ENCODE measurements at regions not wholly inside any gene's neighbourhood (a gene's known extent, or its start where the extent isn't known, plus 50 kb on each side); places are given as distances from the start of the nearest gene placed in this dataset.

GRCh38 chr2:2714408-2714807, 383.3 kb upstream of the MYT1L start:
- ATAC-seq (replicated peaks in 6 of 8) = no peak
- Histone ChIP-seq H3K27ac (no peak overlapping the region), H3K4me1 (replicated peaks in 1 of 2) (peaks cover 7 to 23% of the 10 kb centered on the region in 2 donors), H3K4me3 (no peak overlapping the region)
- in situ Hi-C loops (cut with MboI; ENCODE audit: low pct_unique_long_range_greater_than_20kb in 2 of 9, low sequenced_read_pairs in 9 of 9, unreplicated experiment in 9 of 9) = no loop called here
- WGBS, 10 experiments = 31 to 100% (median 88%) methylated on average over 1 to 7 of the region's 7 CpGs; no CpG with 5 or more reads in 2 of the 10 experiments

- peaks cover 30 to 41% of the 10 kb centered on the region in 2 donors for H3K4me1 ChIP-seq (replicated peaks in 1 of 2)
- H3K27ac ChIP-seq = peak overlapping the region in 1 of 2 donors; percentile 12
- in situ Hi-C loops (cut with MboI; ENCODE audit: low pct_unique_long_range_greater_than_20kb in 2 of 9, low sequenced_read_pairs in 9 of 9, unreplicated experiment in 9 of 9) = no loop called here
- no peak for ATAC-seq (replicated peaks in 6 of 8)
- no peak overlapping the region for H3K4me3 ChIP-seq
- whole genome bisulfite sequencing, 10 experiments = 25 to 100% (median 67%) methylated on average over 1 to 7 of the region's 12 CpGs; no CpG with 5 or more reads in 6 of the 10 experiments
Measured at GRCh38 chr2:2709431-2709770, 378.3 kb upstream of the MYT1L start.

GRCh38 chr2:2708575-2709430, 377.7 kb upstream of the MYT1L start:
- in situ Hi-C loops (cut with MboI; ENCODE audit: low pct_unique_long_range_greater_than_20kb in 2 of 9, low sequenced_read_pairs in 9 of 9, unreplicated experiment in 9 of 9) = no loop called here
- WGBS, 10 experiments = 7 to 100% (median 87%) methylated on average over 1 to 18 of the region's 37 CpGs; no CpG with 5 or more reads in 4 of the 10 experiments
- Histone ChIP-seq H3K4me1 (replicated peaks in 1 of 2) (peaks cover 35 to 47% of the 10 kb centered on the region in 2 donors), H3K27ac (peak overlapping the region; percentile 12 to 40), H3K4me3 (no peak overlapping the region)
- ATAC-seq (replicated peaks in 6 of 8) = peak in 1 of 8 experiments; percentile 22

- ATAC-seq (replicated peaks in 6 of 8) = peak in 5 of 8 experiments; percentile 72 to 79 (median 77)
- Histone ChIP-seq H3K4me1 (replicated peaks in 1 of 2) (peaks cover 35 to 52% of the 10 kb centered on the region in 2 donors), H3K27ac (peak overlapping the region; percentile 21 to 27), H3K4me3 (no peak overlapping the region)
- in situ Hi-C loops (cut with MboI; ENCODE audit: low pct_unique_long_range_greater_than_20kb in 2 of 9, low sequenced_read_pairs in 9 of 9, unreplicated experiment in 9 of 9) = no loop called here
- 7 to 69% (median 45%) methylated on average over 2 to 10 of the region's 19 CpGs; no CpG with 5 or more reads in 1 of the 10 experiments for WGBS, 10 experiments
Measured at GRCh38 chr2:2707206-2707991, 376.3 kb upstream of the MYT1L start.

GRCh38 chr2:2706306-2706705, 375.2 kb upstream of the MYT1L start:
- Histone ChIP-seq H3K4me1 (replicated peaks in 1 of 2) (peaks cover 41 to 60% of the 10 kb centered on the region in 2 donors), H3K27ac (no peak overlapping the region), H3K4me3 (no peak overlapping the region)
- in situ Hi-C loops (cut with MboI; ENCODE audit: low pct_unique_long_range_greater_than_20kb in 2 of 9, low sequenced_read_pairs in 9 of 9, unreplicated experiment in 9 of 9) = no loop called here
- 35 to 86% (median 83%) methylated on average over 1 to 5 of the region's 10 CpGs; no CpG with 5 or more reads in 7 of the 10 experiments for WGBS, 10 experiments
- ATAC-seq (replicated peaks in 6 of 8) = no peak

DNA sequence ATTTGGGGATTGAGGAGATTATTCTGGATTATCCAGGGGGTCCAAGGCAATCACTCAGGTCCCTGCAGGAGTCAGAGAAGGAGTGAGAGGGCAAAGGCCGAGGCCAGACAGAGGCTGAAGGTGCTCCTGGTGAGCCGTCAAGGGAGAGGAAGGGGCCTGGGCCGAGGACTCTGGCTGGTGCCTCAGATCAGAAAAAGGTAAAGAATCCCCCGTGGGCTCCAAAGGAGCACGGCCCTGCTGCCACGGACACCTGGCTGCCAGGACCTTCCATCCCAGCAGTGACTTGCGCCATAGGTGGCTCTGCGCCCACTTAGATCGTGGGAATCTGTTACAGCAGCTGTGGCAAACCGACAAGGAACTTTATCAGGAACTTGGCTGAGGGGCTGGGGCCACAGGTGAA, 374.8 kb upstream of the MYT1L start:
- 0 to 100% (median 97%) methylated on average over 1 to 7 of the region's 10 CpGs; no CpG with 5 or more reads in 6 of the 10 experiments for WGBS, 10 experiments
- in situ Hi-C loops (cut with MboI; ENCODE audit: low pct_unique_long_range_greater_than_20kb in 2 of 9, low sequenced_read_pairs in 9 of 9, unreplicated experiment in 9 of 9) = no loop called here
- H3K4me1 ChIP-seq (replicated peaks in 1 of 2) = peaks cover 46 to 65% of the 10 kb centered on the region in 2 donors
- H3K4me3 ChIP-seq = no peak overlapping the region
- no peak for ATAC-seq (replicated peaks in 6 of 8)
- H3K27ac ChIP-seq = no peak overlapping the region

- no peak overlapping the region for H3K4me3 ChIP-seq
- H3K27ac ChIP-seq = no peak overlapping the region
- peaks cover 57 to 75% of the 10 kb centered on the region in 2 donors for H3K4me1 ChIP-seq (replicated peaks in 1 of 2)
- peak in 3 of 8 experiments; percentile 28 to 29 (median 28) for ATAC-seq (replicated peaks in 6 of 8)
- in situ Hi-C loops (cut with MboI; ENCODE audit: low pct_unique_long_range_greater_than_20kb in 2 of 9, low sequenced_read_pairs in 9 of 9, unreplicated experiment in 9 of 9) = no loop called here
- 24 to 80% (median 48%) methylated on average over 1 to 3 of the region's 13 CpGs; no CpG with 5 or more reads in 4 of the 10 experiments for WGBS, 10 experiments
Measured at GRCh38 chr2:2704428-2705090, 373.5 kb upstream of the MYT1L start.

DNA sequence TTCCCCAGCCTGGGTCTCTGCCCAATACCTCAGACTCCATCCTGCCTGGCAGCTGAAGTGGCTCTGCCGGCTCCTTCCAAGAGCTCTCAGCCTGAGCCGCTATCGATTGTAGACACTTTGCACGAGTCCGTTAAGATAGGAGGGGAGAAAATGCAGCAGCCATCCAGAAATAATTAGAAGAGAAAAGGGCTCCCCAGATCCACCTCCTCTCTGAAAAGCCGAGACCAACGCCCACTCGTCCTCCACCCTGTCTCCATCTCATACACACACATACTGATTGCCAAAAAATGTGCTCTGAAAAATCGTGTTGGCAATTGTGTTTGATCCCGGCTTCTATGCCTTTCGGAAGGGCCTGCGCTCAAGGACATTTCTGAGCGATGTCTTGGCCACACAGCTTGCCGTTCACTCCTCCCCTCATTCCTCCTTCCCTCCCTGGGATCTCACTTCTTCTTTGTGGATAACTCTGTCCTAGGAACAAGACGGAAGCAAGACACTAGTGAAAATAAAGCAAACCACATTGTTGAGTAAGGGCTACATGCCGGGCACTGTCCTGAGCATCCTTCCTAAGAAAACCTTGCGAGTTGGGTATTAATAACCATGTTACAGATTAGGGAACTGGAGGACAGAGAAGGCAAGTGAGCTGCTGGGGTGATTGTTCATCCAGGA, 372.8 kb upstream of the MYT1L start:
- Histone ChIP-seq H3K4me1 (replicated peaks in 1 of 2) (peaks cover 58 to 76% of the 10 kb centered on the region in 2 donors), H3K27ac (no peak overlapping the region), H3K4me3 (no peak overlapping the region)
- no peak for ATAC-seq (replicated peaks in 6 of 8)
- WGBS, 10 experiments = 14 to 100% (median 68%) methylated on average over 2 to 7 of the region's 17 CpGs; no CpG with 5 or more reads in 3 of the 10 experiments
- in situ Hi-C loops (cut with MboI; ENCODE audit: low pct_unique_long_range_greater_than_20kb in 2 of 9, low sequenced_read_pairs in 9 of 9, unreplicated experiment in 9 of 9) = no loop called here

GRCh38 chr2:2703172-2703571, 372.1 kb upstream of the MYT1L start:
- Histone ChIP-seq H3K27ac (no peak overlapping the region), H3K4me3 (no peak overlapping the region), H3K4me1 (replicated peaks in 1 of 2) (peaks cover 65 to 76% of the 10 kb centered on the region in 2 donors)
- WGBS, 10 experiments = 15 to 100% (median 92%) methylated on average over 1 to 5 of the region's 7 CpGs; no CpG with 5 or more reads in 5 of the 10 experiments
- ATAC-seq (replicated peaks in 6 of 8) = no peak
- in situ Hi-C loops (cut with MboI; ENCODE audit: low pct_unique_long_range_greater_than_20kb in 2 of 9, low sequenced_read_pairs in 9 of 9, unreplicated experiment in 9 of 9) = no loop called here

DNA sequence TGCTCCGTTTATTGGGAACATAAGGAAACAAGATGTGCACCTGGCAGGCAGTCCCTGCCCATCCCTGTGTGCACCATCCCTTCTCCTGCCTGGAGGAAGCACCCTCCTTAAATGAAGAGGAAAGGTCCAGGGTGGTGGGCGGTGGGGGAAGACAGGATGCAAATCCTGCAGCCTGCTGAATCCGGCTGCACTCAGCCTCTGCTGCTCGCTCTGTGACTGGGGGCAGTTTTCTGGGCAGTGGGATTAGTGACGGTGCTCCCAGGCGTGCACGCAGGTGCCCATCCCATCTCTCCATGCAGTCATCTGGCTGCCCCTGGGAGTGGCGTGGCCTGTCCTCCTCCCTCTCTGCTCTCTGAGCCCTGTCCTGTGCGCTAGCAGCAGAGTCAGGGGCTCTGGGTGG, 371.3 kb upstream of the MYT1L start:
- 14 to 94% (median 43%) methylated on average over 1 to 6 of the region's 9 CpGs; no CpG with 5 or more reads in 3 of the 10 experiments for WGBS, 10 experiments

GRCh38 chr2:2701813-2702212, 370.7 kb upstream of the MYT1L start:
- in situ Hi-C loops (cut with MboI; ENCODE audit: low pct_unique_long_range_greater_than_20kb in 2 of 9, low sequenced_read_pairs in 9 of 9, unreplicated experiment in 9 of 9) = no loop called here
- WGBS, 10 experiments = 7 to 90% (median 60%) methylated on average over 1 to 7 of the region's 8 CpGs; no CpG with 5 or more reads in 3 of the 10 experiments
- H3K27ac ChIP-seq = no peak overlapping the region
- peaks cover 53 to 64% of the 10 kb centered on the region in 2 donors for H3K4me1 ChIP-seq (replicated peaks in 1 of 2)
- H3K4me3 ChIP-seq = no peak overlapping the region
- ATAC-seq (replicated peaks in 6 of 8) = no peak

More for the DNA sequence above, 371.3 kb upstream of the MYT1L start:
- Histone ChIP-seq H3K27ac (no peak overlapping the region), H3K4me1 (replicated peaks in 1 of 2) (peaks cover 58 to 70% of the 10 kb centered on the region in 2 donors), H3K4me3 (no peak overlapping the region)
- in situ Hi-C loops (cut with MboI; ENCODE audit: low pct_unique_long_range_greater_than_20kb in 2 of 9, low sequenced_read_pairs in 9 of 9, unreplicated experiment in 9 of 9) = no loop called here
- no peak for ATAC-seq (replicated peaks in 6 of 8)

DNA sequence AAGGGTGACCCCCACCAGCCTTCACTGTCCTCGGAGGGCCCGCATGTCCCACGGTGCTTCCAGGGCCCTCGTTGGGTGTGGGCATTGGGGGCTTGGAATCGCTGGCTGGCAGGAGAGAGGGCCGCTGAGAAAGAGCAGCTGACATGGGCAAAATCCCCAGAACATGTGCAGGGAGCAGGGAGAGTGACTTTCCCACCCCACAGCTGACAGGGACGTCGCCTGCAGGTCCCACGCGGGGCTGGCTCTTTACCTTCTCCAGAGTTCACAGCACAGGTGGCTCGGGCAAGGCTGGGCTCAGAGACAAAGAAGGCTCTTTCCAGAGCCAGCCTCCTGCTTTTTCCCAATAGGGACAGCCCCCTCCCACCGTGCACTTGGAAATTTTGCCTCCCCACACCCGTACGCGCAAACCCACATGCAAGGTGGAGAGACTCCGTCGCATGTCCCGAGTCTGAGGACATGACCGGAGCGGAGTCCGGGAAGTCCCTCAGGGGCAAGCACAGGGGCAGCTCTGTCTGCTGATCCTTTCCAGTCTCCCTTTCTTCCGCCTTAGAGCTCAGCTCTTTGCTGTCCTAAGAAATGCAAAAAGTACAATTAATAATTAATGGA, 370.2 kb upstream of the MYT1L start:
- H3K4me3 ChIP-seq = no peak overlapping the region
- H3K4me1 ChIP-seq (replicated peaks in 1 of 2) = peaks cover 47 to 59% of the 10 kb centered on the region in 2 donors
- in situ Hi-C loops (cut with MboI; ENCODE audit: low pct_unique_long_range_greater_than_20kb in 2 of 9, low sequenced_read_pairs in 9 of 9, unreplicated experiment in 9 of 9) = no loop called here
- no peak overlapping the region for H3K27ac ChIP-seq
- peak in 2 of 8 experiments; percentile 5 to 10 for ATAC-seq (replicated peaks in 6 of 8)
- whole genome bisulfite sequencing, 10 experiments = 35 to 93% (median 72%) methylated on average over 2 to 12 of the region's 22 CpGs; no CpG with 5 or more reads in 4 of the 10 experiments
